SU-DHL-6 (cell line): ENCODE measurements at regions not wholly inside any gene's neighbourhood (a gene's known extent, or its start where the extent isn't known, plus 50 kb on each side); places are given as distances from the start of the nearest gene placed in this dataset.

Source experiments
- H2AFZ ChIP-seq: fragments of 200-600 bp; sonication (generic); 2 replicates; pipeline ENCODE4 v1.6.1; 2014; ENCODE audit warnings: low read depth, mild to moderate bottlenecking, moderate library complexity, mixed read lengths, antibody characterized with exemption, low read length; ENCODE audit not compliant: severe bottlenecking
- H3F3A ChIP-seq: fragments of 200-600 bp; shearing (Covaris generic); 2 replicates; pipeline ENCODE4 v1.6.0; 2016; ENCODE audit warnings: antibody characterized with exemption, mild to moderate bottlenecking; ENCODE audit not compliant: insufficient read depth
- H3K27ac ChIP-seq: fragments of 200-600 bp; sonication (generic); 2 replicates; pipeline ENCODE4 v1.5.1; 2016; ENCODE audit warnings: low read depth, mild to moderate bottlenecking, low read length, moderate library complexity, mixed read lengths
- H3K27me3 ChIP-seq: fragments of 200-600 bp; sonication (generic), shearing (Covaris generic); 2 replicates; pipeline ENCODE4 v1.6.0; 2014; ENCODE audit warnings: mild to moderate bottlenecking, low read length
- H3K36me3 ChIP-seq: fragments of 200-600 bp; sonication (generic); 2 replicates; pipeline ENCODE4 v1.6.1; 2014; ENCODE audit warnings: mild to moderate bottlenecking, low read length, mixed read lengths
- H3K4me2 ChIP-seq: fragments of 300-600, 200-600 bp; shearing (Covaris generic), sonication (generic); 2 replicates; pipeline ENCODE4 v1.6.0; 2014; ENCODE audit warnings: low read length, low read depth, mild to moderate bottlenecking; ENCODE audit not compliant: poor library complexity, severe bottlenecking
- H3K4me3 ChIP-seq: fragments of 200-600 bp; sonication (generic); 2 replicates; pipeline ENCODE4 v1.5.1; 2014; ENCODE audit warnings: antibody characterized with exemption, low read length, mild to moderate bottlenecking, mixed read lengths; ENCODE audit not compliant: insufficient read depth, poor library complexity, severe bottlenecking
- H3K79me2 ChIP-seq: fragments of 200-600 bp; sonication (generic); 2 replicates; pipeline ENCODE4 v1.6.1; 2014; ENCODE audit warnings: mild to moderate bottlenecking, low read length, moderate library complexity; ENCODE audit not compliant: insufficient read depth
- H3K9ac ChIP-seq: fragments of 200-600 bp; sonication (generic); 2 replicates; pipeline ENCODE4 v1.7.0; 2014; ENCODE audit warnings: mild to moderate bottlenecking, low read length
- H3K9me2 ChIP-seq: fragments of 200-600 bp; sonication (generic); replicated peaks from 2 replicates; pipeline ENCODE4 v1.6.1; 2014; ENCODE audit warnings: low read length; ENCODE audit not compliant: insufficient read depth
- H3K9me3 ChIP-seq: fragments of 200-600 bp; sonication (generic); 2 replicates; pipeline ENCODE4 v1.6.1; 2014; ENCODE audit warnings: low read length, mixed read lengths; ENCODE audit not compliant: insufficient read depth
- H4K20me1 ChIP-seq: fragments of 200-600 bp; sonication (generic); 2 replicates; pipeline ENCODE4 v1.6.1; 2014; ENCODE audit warnings: low read depth, mild to moderate bottlenecking, antibody characterized with exemption, low read length, moderate library complexity, mixed read lengths
- EZH2phosphoT487 ChIP-seq: fragments of 200-600 bp; sonication (generic), shearing (Covaris generic); conservative IDR thresholded peaks from 2 replicates; pipeline ENCODE4 v1.6.1; 2018; ENCODE audit warnings: mild to moderate bottlenecking, antibody characterized with exemption, low read length, moderate library complexity, mixed read lengths
- TF ChIP-seq, protein P1 (sequence below): fragments of 200-600 bp; sonication (generic); IDR thresholded peaks from one replicate; pipeline ENCODE4 v1.5.1; 2017; ENCODE audit warnings: antibody characterized with exemption, mild to moderate bottlenecking, low read length, moderate library complexity; ENCODE audit not compliant: insufficient read depth, poor library complexity, severe bottlenecking

DNA sequence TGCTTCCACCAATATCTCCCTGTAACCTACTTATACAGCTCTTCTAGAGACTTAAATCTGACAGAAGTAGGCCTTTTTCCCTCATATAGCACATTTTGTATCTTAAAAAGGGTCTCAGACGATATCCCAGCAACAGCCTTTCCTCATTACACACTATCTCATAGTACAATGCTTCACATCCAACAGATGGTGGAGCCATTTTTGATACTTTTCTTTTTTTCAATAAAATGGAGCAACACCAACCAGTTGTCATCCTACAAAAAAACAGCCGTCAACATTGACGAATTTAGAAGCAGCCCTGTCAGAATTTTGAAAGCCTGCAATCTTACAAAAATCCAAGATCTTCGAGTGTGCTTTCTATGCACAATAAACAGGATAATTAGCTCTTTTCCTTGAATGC lies 145.9 kb upstream of the NEBL start:
- Histone ChIP-seq H3K36me3 (no peaks in the 10 kb centered on the region), H3K4me2 (no peak overlapping the region), H4K20me1 (no peaks in the 10 kb centered on the region), H3K9me2 (no peaks in the 10 kb centered on the region), H2AFZ (no peak overlapping the region), H3F3A (no peaks in the 10 kb centered on the region), H3K79me2 (no peaks in the 10 kb centered on the region), H3K4me3 (no peak overlapping the region), H3K27ac (no peak overlapping the region), H3K9me3 (no peaks in the 10 kb centered on the region), H3K9ac (no peak overlapping the region), H3K27me3 (no peaks in the 10 kb centered on the region)
- TF ChIP-seq, protein P1, sequence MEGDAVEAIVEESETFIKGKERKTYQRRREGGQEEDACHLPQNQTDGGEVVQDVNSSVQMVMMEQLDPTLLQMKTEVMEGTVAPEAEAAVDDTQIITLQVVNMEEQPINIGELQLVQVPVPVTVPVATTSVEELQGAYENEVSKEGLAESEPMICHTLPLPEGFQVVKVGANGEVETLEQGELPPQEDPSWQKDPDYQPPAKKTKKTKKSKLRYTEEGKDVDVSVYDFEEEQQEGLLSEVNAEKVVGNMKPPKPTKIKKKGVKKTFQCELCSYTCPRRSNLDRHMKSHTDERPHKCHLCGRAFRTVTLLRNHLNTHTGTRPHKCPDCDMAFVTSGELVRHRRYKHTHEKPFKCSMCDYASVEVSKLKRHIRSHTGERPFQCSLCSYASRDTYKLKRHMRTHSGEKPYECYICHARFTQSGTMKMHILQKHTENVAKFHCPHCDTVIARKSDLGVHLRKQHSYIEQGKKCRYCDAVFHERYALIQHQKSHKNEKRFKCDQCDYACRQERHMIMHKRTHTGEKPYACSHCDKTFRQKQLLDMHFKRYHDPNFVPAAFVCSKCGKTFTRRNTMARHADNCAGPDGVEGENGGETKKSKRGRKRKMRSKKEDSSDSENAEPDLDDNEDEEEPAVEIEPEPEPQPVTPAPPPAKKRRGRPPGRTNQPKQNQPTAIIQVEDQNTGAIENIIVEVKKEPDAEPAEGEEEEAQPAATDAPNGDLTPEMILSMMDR, result no peak
- TF ChIP-seq EZH2phosphoT487, result no peak

DNA sequence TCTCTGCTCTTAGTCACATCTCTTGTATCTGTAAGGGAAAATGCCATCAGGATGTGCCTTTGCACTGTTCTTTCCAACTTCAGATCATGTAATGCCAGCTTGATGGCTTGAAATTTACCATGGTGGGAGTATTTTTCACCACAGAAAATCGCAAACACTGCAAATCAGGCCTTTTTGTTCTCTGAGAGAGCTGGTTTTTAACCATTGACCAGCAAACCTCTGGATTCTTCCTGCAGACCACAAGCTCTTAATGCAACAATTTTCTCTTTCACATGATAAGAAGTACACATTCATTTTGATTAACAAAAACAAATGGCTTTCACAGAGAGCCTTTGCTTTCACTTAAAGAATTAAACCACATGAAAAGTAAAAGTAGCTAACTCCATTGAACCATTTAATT lies 145.4 kb upstream of the NEBL start:
- Histone ChIP-seq H4K20me1 (no peaks in the 10 kb centered on the region), H3K4me3 (no peak overlapping the region), H3K4me2 (no peak overlapping the region), H3K27me3 (no peaks in the 10 kb centered on the region), H2AFZ (no peak overlapping the region), H3K9ac (no peak overlapping the region), H3K79me2 (no peaks in the 10 kb centered on the region), H3K27ac (no peak overlapping the region), H3K9me2 (no peaks in the 10 kb centered on the region), H3F3A (no peaks in the 10 kb centered on the region), H3K36me3 (no peaks in the 10 kb centered on the region), H3K9me3 (no peaks in the 10 kb centered on the region)
- TF ChIP-seq, protein P1, result no peak
- no peak for TF ChIP-seq EZH2phosphoT487

DNA sequence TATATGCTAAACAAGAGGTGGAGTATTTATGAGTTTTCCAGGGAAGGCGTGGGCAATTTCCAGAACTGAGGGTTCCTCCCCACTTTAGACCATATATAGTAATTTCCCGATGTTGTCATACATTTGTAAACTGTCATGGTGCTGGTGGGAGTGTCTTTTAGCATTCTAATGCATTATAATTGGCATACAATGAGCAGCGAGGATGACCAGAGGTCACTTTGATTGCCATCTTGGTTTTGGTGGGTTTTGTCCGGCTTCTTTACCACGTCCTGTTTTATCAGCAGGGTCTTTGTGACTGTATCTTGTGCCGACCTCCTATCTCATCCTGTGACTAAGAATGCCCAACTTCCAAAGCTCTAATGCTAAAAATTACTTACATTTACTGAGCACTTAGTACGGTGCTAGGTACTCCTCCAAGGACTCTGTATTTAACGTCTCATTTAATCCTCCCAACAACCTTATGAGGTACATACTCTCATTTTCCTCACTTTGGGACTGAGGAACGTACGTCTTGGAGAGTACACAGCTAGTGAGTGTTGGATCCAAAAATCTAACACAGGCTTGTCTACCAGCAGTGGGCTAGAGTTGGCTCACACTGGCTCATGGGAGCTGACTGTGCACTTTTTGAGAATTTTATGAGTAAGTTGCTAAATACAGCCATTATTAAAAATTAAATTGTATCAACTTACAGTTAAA lies 144.8 kb upstream of the NEBL start:
- TF ChIP-seq, protein P1, result no peak
- TF ChIP-seq EZH2phosphoT487, result no peak
- H2AFZ ChIP-seq, result no peak overlapping the region
- no peaks in the 10 kb centered on the region for H3K9me2 ChIP-seq
- H3K27me3 ChIP-seq, result no peaks in the 10 kb centered on the region
- no peaks in the 10 kb centered on the region for H4K20me1 ChIP-seq
- no peaks in the 10 kb centered on the region for H3K36me3 ChIP-seq
- no peak overlapping the region for H3K4me2 ChIP-seq
- no peak overlapping the region for H3K9ac ChIP-seq
- H3K79me2 ChIP-seq, result no peaks in the 10 kb centered on the region
- no peak overlapping the region for H3K4me3 ChIP-seq
- no peak overlapping the region for H3K27ac ChIP-seq
- H3K9me3 ChIP-seq, result no peaks in the 10 kb centered on the region
- H3F3A ChIP-seq, result no peaks in the 10 kb centered on the region
